Ishikawa (cell line): ENCODE measurements at regions not wholly inside any gene's neighbourhood (a gene's known extent, or its start where the extent isn't known, plus 50 kb on each side); places are given as distances from the start of the nearest gene placed in this dataset.

Experiments
- CEBPB ChIP-seq: IDR thresholded peaks from 2 replicates; pipeline ENCODE4 v1.6.1; 2012
- CREB1 ChIP-seq: IDR thresholded peaks from 2 replicates; pipeline ENCODE4 v1.6.1; 2012; ENCODE audit warnings: low read depth
- EP300 ChIP-seq: IDR thresholded peaks from 2 replicates; pipeline ENCODE4 v1.6.1; 2012; ENCODE audit warnings: borderline replicate concordance
- MAX ChIP-seq: IDR thresholded peaks from 2 replicates; pipeline ENCODE4 v1.6.1; 2012
- RAD21 ChIP-seq: IDR thresholded peaks from 2 replicates; pipeline ENCODE4 v1.6.1; 2012; ENCODE audit warnings: low read depth
- REST ChIP-seq: IDR thresholded peaks from 2 replicates; pipeline ENCODE4 v1.6.1; 2012; ENCODE audit warnings: low read depth, mild to moderate bottlenecking
- TAF1 ChIP-seq: IDR thresholded peaks from 2 replicates; pipeline ENCODE4 v1.6.1; 2012; ENCODE audit warnings: low read depth, mild to moderate bottlenecking
- TEAD4 ChIP-seq: IDR thresholded peaks from 2 replicates; pipeline ENCODE4 v1.6.1; 2012
- YY1 ChIP-seq: IDR thresholded peaks from 2 replicates; pipeline ENCODE4 v1.6.1; 2012; ENCODE audit warnings: low read depth

- TF ChIP-seq CEBPB = no peak
- no peak for TF ChIP-seq EP300
- no peak for TF ChIP-seq YY1
- TF ChIP-seq TEAD4 = no peak
- no peak for TF ChIP-seq RAD21
- no peak for TF ChIP-seq TAF1
- TF ChIP-seq CREB1 = no peak
- no peak for TF ChIP-seq REST
- no peak for TF ChIP-seq MAX
These were observed 728.1 kb upstream of the SOX11 start for GRCh38 chr2:4964001-4964540.
